ENCODE measurements at regions not wholly inside any gene's neighbourhood (a gene's known extent, or its start where the extent isn't known, plus 50 kb on each side); places are given as distances from the start of the nearest gene placed in this dataset.

DNA sequence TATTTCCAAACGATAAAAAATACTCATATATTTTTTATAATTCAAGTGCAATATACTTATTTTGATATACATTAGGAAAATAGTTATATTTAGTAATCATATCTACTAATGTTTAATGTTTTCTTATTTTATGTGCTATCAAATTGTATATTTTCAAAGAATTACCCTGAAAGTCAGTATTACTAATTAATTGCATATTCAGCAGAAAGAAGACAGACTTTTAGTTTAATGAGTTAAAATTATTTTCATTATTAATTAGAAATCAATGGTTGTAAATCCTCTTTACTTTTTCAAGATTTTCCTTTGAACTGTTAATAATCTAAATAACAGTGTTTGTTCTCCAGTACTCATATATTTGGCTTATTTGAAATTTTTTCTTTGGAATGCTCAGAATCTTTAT is 181.3 kb upstream of the NDST4 start:
- Histone ChIP-seq H2AFZ (ENCODE audit: low read length) (no peak overlapping the region), H3K9me2 (replicated peaks; ENCODE audit: low read depth, low read length) (no peaks in the 10 kb centered on the region), H4K20me1 (ENCODE audit: insufficient read depth, low read length, poor library complexity, severe bottlenecking) (no peaks in the 10 kb centered on the region), H3K4me1 (ENCODE audit: insufficient read depth, low read length, poor library complexity, severe bottlenecking) (no peaks in the 10 kb centered on the region), H3K9ac (ENCODE audit: low read depth, low read length, poor library complexity, severe bottlenecking) (no peak overlapping the region), H3K79me2 (ENCODE audit: insufficient read depth, low read length) (no peaks in the 10 kb centered on the region), H3K36me3 (ENCODE audit: insufficient read depth, low read length) (no peaks in the 10 kb centered on the region), H3F3A (ENCODE audit: low read depth) (no peaks in the 10 kb centered on the region), H3K4me3 (ENCODE audit: low read length, poor library complexity, severe bottlenecking) (no peak overlapping the region), H3K9me3 (ENCODE audit: insufficient read depth, low read depth, low read length) (no peaks in the 10 kb centered on the region), H3K27me3 (ENCODE audit: insufficient read depth, low read length, poor library complexity, severe bottlenecking) (no peaks in the 10 kb centered on the region), H3K4me2 (ENCODE audit: low read depth, low read length, poor library complexity, severe bottlenecking) (no peak overlapping the region)
- no peak for TF ChIP-seq CTCF (conservative IDR thresholded peaks at IDR 0.05; ENCODE audit: low read length)
- no peak for TF ChIP-seq EZH2phosphoT487 (IDR thresholded peaks at IDR 0.05; ENCODE audit: borderline replicate concordance)

DNA sequence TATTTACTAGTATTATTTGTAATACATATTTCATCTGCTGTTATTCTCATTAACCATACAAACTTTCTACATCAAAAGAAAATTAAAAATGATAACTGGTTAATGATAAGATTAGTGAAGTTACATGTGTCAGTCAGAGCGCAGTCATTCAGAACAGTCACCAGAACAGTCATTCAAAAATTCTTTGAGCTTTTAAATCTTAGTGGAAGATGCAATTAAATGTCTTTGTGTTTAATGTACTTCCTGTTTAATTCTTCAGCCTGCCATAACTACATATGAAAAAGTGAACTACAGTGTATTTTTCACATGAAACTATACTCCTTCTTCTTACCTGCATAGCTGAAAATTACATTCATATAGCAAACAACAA is 179.7 kb upstream of the NDST4 start:
- Histone ChIP-seq H3K9me3 (ENCODE audit: insufficient read depth, low read depth, low read length) (no peaks in the 10 kb centered on the region), H3F3A (ENCODE audit: low read depth) (no peaks in the 10 kb centered on the region), H3K36me3 (ENCODE audit: insufficient read depth, low read length) (no peaks in the 10 kb centered on the region), H4K20me1 (ENCODE audit: insufficient read depth, low read length, poor library complexity, severe bottlenecking) (no peaks in the 10 kb centered on the region), H3K4me1 (ENCODE audit: insufficient read depth, low read length, poor library complexity, severe bottlenecking) (no peaks in the 10 kb centered on the region), H2AFZ (ENCODE audit: low read length) (no peak overlapping the region), H3K9me2 (replicated peaks; ENCODE audit: low read depth, low read length) (no peaks in the 10 kb centered on the region), H3K27me3 (ENCODE audit: insufficient read depth, low read length, poor library complexity, severe bottlenecking) (no peaks in the 10 kb centered on the region), H3K9ac (ENCODE audit: low read depth, low read length, poor library complexity, severe bottlenecking) (no peak overlapping the region), H3K4me3 (ENCODE audit: low read length, poor library complexity, severe bottlenecking) (no peak overlapping the region), H3K4me2 (ENCODE audit: low read depth, low read length, poor library complexity, severe bottlenecking) (no peak overlapping the region), H3K79me2 (ENCODE audit: insufficient read depth, low read length) (no peaks in the 10 kb centered on the region)
- TF ChIP-seq EZH2phosphoT487 (IDR thresholded peaks at IDR 0.05; ENCODE audit: borderline replicate concordance) = no peak
- TF ChIP-seq CTCF (conservative IDR thresholded peaks at IDR 0.05; ENCODE audit: low read length) = no peak

- Histone ChIP-seq H3K9ac (ENCODE audit: low read depth, low read length, poor library complexity, severe bottlenecking) (no peak overlapping the region), H3K79me2 (ENCODE audit: insufficient read depth, low read length) (no peaks in the 10 kb centered on the region), H3K4me3 (ENCODE audit: low read length, poor library complexity, severe bottlenecking) (no peak overlapping the region), H3K27me3 (ENCODE audit: insufficient read depth, low read length, poor library complexity, severe bottlenecking) (no peaks in the 10 kb centered on the region), H3K36me3 (ENCODE audit: insufficient read depth, low read length) (no peaks in the 10 kb centered on the region), H3K4me2 (ENCODE audit: low read depth, low read length, poor library complexity, severe bottlenecking) (no peak overlapping the region), H4K20me1 (ENCODE audit: insufficient read depth, low read length, poor library complexity, severe bottlenecking) (no peaks in the 10 kb centered on the region), H3F3A (ENCODE audit: low read depth) (no peaks in the 10 kb centered on the region), H2AFZ (ENCODE audit: low read length) (no peak overlapping the region), H3K4me1 (ENCODE audit: insufficient read depth, low read length, poor library complexity, severe bottlenecking) (no peaks in the 10 kb centered on the region), H3K9me2 (replicated peaks; ENCODE audit: low read depth, low read length) (no peaks in the 10 kb centered on the region), H3K9me3 (ENCODE audit: insufficient read depth, low read depth, low read length) (no peaks in the 10 kb centered on the region)
- TF ChIP-seq EZH2phosphoT487 (IDR thresholded peaks at IDR 0.05; ENCODE audit: borderline replicate concordance) = no peak
These were observed 179.1 kb upstream of the NDST4 start for GRCh38 chr4:115292320-115293092.

- H3K79me2 ChIP-seq (ENCODE audit: insufficient read depth, low read length) = no peaks in the 10 kb centered on the region
- no peaks in the 10 kb centered on the region for H3K27me3 ChIP-seq (ENCODE audit: insufficient read depth, low read length, poor library complexity, severe bottlenecking)
- no peak overlapping the region for H3K9ac ChIP-seq (ENCODE audit: low read depth, low read length, poor library complexity, severe bottlenecking)
- no peaks in the 10 kb centered on the region for H3K4me1 ChIP-seq (ENCODE audit: insufficient read depth, low read length, poor library complexity, severe bottlenecking)
- no peaks in the 10 kb centered on the region for H4K20me1 ChIP-seq (ENCODE audit: insufficient read depth, low read length, poor library complexity, severe bottlenecking)
- H3K4me2 ChIP-seq (ENCODE audit: low read depth, low read length, poor library complexity, severe bottlenecking) = no peak overlapping the region
- no peaks in the 10 kb centered on the region for H3K9me3 ChIP-seq (ENCODE audit: insufficient read depth, low read depth, low read length)
- H3K9me2 ChIP-seq (replicated peaks; ENCODE audit: low read depth, low read length) = 0 out of 2 replicates have a peak, but pooled peaks cover 3% of the 10 kb centered on the region
- TF ChIP-seq CTCF (conservative IDR thresholded peaks at IDR 0.05; ENCODE audit: low read length) (no peak), EZH2phosphoT487 (IDR thresholded peaks at IDR 0.05; ENCODE audit: borderline replicate concordance) (no peak)
- no peaks in the 10 kb centered on the region for H3K36me3 ChIP-seq (ENCODE audit: insufficient read depth, low read length)
- no peaks in the 10 kb centered on the region for H3F3A ChIP-seq (ENCODE audit: low read depth)
- H2AFZ ChIP-seq (ENCODE audit: low read length) = no peak overlapping the region
- no peak overlapping the region for H3K4me3 ChIP-seq (ENCODE audit: low read length, poor library complexity, severe bottlenecking)
These were observed 174.0 kb upstream of the NDST4 start for GRCh38 chr4:115287426-115287825.
